ENCODE measurements at regions not wholly inside any gene's neighbourhood (a gene's known extent, or its start where the extent isn't known, plus 50 kb on each side); places are given as distances from the start of the nearest gene placed in this dataset.

DNA sequence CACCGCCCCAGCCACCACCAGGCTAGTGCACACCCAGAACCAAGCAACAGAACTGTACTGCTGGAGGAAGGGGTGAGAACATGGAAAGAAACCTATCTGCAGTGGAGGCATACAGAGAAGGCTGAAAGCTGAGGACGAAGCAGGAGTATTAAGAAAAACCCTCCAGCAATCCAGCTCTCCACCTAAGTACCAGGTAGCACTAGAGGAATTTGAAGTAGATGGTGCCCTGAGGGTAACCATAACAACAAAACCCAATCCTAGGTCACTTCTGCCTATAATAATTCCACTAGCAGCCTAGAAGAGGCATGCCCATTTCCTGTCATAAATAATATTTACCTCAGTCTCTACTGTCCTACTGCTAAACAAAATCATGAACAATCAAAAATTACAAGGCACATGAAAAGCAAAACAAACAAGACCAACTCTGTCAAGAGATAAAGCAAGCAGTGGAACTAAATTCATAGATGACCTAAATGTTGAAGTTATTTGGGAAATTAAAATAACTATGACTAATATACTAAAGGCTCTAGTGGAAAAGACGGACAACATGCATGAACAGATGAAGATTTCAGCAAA lies 51.1 kb downstream of the HYCC1 start:
- DNase-seq = no peak

DNA sequence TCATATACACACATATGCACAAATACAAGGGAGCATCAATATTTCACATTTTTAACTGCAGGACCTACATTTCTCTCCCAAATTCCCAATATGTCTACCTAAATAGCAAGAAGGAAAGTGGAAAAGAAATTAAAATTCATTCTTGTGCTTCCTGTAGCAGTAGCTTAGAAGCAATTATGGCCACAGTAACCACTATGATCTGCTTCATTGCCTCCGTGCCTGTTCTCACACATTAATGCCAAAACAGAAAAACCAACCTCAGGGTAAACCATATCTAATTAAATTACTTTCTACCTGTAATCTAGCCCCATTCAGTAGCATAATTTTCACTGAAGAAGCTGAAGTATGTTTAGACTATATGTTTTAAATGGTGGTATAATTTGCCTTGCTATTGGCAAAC lies 55.2 kb downstream of the HYCC1 start:
- DNase-seq = no peak

DNA sequence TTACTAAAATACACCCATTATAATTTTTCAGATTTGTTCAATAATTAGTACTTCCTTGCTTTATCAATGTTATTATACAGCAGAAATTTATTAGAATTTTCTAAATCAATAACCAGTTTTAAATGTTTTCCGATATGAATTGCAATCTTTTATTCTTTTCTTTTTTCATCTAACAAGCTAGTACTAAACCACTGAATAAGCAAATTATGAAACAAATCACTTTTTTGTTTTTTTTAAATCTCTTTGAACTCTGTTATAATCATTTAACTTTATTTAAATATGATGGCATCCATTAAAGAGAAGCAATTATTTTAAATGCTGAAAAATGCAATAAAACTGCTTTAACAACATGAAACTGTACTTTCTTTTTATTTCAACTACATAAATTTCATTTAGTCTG lies 59.7 kb downstream of the HYCC1 start:
- no peak for DNase-seq

DNA sequence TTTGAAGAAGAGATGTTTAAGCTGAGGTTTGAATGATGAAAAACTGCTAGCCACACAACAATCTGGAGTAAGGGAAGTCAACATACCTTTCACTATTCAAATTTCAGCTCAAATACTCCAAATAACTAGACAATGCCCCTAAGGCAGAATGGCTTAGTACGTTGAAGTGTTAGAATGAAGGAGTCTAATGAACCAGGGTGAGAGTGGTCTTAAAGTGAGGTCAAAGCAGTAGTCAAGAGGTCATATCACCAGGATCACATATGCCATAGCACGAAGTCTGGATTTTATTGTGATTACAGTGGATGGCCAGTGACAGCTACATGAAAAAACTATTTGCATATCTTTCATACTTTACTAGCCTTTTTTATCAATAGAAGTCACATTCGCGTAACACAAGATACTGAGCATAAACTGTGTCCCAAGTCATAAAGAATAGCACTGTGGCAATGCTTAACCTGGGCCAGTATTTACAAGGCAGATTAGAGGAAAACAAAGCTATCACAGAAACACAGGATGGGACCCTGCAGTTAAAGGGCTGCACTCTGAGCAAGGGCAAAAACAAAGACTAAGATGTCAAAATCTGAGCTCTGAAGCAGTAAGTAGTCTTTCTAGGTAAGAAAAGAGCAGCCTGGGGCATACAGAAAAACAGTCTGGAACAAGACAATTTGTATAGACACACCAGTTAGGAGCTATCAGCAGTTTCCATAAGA lies 61.5 kb downstream of the HYCC1 start:
- no peak for DNase-seq

DNA sequence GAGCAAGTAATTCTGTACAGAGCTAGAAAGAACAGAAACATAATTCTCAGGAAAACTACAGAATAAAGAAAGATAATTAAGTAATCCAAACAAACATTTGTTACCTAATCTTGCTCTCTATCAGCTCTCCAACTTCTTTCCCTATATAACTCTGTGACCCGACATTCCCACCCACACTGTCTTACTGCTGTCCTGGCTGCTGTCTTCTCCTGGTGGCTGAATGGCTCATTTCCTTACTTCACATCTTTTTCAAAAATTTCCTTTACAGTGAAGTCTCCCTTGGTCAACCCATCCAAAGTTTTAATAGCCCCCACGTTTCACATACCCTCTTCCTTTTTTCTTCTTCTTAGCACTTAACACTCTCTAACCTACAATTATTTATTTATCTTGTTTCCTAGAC lies 64.0 kb downstream of the HYCC1 start:
- DNase-seq = no peak

DNA sequence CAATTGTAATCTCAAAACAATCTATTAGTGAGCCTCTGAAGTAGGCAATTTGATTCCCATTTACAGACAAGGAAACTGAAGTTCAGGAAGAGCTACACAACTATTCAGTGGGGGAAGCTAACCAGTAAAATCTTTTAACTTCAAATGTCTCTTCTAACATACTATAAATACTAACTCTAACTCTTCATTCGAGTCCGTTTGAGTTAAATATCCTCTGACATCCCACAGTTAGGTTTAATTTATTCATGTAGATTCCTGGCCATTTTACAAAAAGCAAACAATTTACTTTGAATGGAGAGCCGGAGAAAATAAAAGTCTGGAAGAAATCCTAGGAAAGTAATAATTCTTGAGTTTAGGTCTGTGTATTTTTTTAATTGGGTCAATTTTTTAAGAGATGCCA lies 64.7 kb downstream of the HYCC1 start:
- DNase-seq = no peak

DNA sequence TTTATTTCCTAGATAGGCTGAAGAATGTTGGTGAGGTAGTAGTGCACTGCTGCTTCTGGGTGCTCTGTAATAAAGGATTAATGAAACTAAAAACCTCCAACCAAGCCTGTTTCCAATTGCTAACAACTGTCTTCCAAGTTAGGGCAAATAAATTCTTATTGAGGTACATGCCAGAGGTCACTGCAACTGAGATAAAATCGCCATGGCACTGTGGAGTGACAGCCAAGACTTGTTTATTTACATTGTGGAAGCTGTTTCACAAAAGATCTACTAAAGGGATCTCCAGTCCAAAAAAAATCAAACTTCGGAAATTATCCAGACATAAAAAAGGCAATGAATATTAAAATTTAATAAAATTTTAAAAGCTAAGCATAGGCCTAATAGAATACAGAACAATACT lies 65.2 kb downstream of the HYCC1 start:
- DNase-seq = no peak

DNA sequence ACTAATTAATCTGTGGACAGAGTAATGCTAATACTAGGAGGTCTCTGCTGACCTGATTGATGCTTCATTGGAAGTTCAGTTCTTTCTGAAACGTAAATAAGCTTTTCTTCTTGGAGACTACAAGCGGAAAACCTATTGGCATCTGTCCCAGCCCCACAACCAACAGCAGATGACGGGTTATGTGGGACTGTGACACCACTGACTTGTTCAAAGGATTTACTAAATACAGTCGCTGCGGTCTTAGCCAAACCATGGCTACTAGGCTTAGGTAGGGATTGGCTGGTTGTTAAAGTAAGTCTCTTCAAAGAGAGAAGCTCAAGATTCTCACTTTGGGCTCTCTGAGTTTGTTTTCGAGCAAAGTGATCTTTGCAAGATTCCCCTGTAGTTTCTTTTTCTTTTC lies 68.3 kb downstream of the HYCC1 start:
- no peak for DNase-seq

DNA sequence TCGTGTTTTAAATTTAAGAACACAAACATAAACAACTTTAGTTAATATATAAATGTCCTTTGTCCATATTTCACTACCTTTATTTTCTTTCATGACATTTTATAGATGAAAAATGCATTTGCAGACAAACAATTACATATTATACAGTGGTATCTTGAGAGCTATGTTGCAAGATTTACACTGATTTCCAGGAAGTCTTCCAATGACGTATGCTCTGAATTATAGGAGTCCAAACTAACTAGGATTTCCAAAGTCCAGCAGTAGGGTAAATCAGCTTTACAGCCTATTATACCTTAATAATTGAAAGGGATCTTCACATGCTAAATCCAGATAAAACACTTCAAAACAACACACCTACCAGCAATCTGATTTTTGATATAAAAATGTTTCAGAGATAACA lies 69.4 kb downstream of the HYCC1 start:
- DNase-seq = no peak

DNA sequence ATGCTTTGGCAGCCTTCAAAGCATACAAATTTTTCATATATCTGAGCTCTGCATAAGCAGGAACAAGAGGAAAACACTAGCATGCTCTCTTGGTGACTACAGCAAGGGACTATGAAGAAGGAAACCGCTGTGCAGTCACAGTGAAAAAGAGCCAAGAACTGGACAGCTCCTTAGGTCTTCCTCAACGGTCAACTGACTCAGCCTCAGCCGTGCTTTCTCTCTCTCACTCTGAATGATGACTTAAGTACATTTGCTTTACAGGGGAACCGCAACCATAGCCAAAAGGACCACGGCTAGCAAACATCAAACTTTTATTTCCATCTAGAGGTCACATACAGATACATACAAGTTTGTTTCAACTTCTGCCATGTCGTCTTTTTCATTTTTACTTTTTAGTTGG lies 69.9 kb downstream of the HYCC1 start:
- no peak for DNase-seq

DNA sequence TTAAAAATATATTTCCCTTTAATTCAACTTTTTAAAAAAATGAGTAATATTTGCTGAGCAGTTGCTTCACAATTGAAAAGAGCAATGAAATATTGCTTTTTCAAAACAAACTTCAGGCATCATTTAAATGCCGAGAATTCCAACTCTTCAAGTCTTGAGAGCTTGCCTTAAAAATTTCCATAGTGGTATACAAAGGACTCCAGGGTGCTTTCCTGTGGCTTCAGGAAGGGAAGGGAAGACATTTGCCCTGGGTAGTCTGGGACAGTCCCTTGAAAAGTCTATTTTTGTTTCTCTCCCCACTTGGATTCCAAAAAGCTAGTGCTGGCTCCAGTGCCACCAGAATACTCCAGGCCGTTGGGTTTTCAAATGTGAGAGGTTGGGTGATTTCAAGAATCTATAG lies 71.7 kb downstream of the HYCC1 start:
- DNase-seq = no peak

DNA sequence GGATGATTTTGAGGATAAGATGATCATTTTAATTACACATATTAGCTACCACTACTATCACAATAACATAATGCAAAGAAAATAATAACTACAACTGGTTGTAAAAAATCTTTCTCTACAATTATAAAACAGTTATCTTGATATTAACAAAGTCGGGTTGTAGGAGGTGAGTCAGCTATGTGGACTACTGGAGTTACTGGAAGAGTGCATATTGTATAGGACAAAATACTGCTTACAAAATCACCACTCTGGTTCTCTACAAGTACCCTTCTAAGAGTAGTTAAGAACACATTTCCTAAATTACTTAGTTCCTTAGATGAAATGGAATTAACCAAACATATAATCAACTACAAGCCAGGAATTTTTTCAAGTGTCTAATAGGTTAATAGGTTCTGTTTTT lies 74.1 kb downstream of the HYCC1 start:
- DNase-seq = no peak

DNA sequence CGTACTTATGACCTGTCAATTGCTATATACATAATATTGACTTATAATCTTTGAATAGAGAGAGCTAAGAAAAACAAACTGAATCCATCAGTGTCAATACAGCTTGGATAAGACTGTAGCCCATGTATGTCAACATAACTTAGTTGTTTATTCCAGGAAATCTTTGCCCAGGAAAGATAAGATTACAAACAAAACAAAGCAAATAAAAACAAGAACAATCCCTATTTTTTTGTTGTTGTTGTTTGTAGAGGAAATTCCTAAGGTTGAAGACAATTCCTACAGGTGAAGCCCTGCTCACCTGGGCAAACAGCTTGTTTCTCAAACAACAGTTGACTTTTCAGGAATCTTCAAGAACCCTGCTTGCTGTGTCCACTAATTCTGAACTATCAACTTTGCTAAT lies 76.0 kb downstream of the HYCC1 start:
- DNase-seq = no peak

DNA sequence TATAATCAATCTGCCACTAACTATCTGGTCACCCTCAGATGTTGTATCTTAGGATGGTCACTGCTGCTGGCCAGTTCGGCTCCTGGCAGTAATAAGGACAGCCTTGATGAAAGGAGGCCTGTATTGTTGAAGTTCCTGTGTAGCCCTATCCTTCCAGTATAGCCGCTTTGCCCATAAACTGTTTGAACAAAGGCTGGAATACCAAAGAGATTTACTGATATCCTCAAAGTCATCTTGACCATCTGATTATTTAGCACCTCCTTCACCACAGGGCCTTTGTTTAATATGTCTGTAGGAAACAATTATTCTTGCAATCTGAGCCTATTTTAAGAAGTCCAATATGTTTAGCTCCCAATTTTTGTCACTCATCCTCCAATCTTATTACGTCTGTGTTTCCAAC lies 77.7 kb downstream of the HYCC1 start:
- no peak for DNase-seq

DNA sequence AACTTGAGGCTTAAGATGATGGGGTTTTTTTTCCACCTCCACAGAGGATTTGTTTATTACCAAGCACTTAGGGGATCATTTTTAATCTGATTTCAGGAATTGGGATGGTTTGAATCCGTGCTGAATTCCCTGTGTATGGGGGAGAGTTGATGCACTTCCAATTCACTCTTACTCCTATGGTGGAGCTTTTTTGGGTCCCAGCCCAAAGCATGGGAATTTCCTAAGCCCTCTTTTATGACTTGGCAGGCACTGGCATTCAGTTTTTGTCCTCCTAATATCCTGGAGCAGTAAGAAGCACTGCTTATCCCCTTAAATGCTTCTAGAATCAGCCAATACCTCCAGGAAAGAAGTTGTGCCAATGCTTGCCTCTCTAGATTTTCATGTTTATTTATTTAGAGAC lies 78.7 kb downstream of the HYCC1 start:
- no peak for DNase-seq

DNA sequence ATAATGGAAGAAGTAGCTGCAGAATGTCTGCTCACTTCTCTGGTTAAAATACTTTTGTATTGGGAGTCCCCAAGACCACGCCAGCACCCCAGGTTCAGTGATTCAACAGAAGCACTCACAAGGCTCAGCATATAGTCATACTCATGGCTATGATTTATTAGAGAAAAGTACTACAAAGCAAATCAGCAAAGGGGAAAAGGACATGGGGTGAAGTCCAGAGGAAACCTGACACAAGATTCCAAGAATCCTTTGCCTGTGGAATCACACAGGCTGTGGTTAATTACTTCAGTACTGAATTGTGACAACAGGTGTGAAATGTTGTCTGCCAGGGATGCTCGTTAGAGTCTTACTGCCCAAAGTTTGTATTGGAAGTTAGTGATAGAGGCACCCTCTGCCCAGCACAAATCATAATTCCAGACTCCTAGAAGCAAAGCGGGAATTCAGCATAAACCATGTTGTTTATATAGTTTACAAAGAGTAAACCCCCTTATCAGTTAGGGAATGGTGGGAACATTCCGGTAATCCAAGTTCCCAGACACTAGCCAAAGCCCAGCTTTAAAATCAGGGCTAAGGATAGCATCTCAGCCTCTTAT lies 79.4 kb downstream of the HYCC1 start:
- DNase-seq = no peak

DNA sequence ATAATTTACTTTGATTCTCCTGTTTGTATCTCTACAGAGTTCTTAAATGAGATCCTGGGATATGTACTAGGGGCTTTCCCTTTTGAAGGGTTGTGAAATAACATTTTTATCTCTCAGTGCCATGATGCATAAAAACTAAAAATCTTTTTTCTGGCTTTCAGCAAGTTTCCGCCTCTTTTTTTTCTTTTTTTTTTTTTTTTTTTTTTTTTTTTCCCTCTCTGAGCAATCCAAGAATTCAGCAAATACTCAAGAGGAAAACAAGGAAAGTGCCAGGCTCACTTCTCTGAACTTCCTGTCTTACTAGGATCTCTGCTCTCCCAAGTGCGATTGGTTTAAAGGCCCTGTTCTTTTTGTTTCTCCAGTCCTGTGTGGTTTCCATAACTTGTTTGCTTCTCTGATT lies 79.9 kb downstream of the HYCC1 start:
- DNase-seq = no peak

DNA sequence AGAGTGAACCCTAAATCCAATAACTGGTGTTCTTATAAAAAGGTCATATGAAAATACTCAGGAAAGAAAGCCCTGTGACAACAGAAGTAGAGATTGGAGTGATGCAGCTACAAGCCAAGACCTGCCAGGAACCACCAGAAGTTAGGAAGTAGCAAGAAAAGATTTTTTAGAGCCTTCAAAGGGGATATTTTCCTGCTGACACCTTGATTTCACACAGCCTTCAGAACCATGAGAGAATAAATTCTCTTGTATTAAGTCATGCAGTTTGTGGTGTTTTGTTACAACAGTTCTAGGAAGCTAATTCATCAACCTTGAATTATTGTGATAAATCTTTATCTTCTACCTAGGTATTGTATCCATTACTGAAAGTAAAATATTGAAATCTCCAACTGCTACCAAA lies 81.0 kb downstream of the HYCC1 start:
- no peak for DNase-seq

DNA sequence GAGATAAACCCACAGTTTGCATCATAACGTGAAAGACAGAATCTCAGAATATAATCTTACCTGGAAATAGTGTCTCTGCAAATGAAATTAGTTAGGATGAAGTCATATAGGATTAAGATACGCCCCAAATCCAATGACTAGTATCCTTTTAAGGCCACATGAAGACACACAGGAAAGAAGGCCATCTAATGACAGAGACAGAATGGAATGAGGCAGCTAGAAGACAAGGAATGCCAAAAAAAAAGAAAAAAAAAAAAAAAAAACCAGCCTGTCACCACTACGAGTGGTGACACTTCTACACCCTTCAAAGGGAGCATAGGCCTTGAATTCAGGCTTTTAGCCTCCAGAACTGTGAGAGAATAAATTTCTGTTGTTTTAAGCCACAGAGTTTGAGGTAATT lies 82.9 kb downstream of the HYCC1 start:
- DNase-seq = no peak

DNA sequence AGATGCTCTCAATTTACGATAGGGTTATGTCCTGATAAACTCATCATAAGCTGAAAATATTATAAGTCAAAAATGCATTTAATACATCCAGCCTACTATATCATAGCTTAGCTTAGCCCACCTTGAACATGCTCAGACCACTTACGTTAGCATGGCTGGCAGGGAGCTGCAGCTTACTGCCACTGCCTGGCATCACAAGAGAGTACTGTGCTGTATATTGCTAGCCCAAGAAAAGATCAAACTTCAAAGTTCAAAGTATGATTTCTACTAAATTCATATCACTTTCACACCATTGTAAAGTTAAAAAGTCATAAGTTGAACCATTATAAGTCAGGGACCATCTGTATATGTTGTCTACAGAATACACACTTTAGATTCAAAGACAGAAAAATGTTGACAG lies 91.6 kb downstream of the HYCC1 start:
- DNase-seq = no peak

DNA sequence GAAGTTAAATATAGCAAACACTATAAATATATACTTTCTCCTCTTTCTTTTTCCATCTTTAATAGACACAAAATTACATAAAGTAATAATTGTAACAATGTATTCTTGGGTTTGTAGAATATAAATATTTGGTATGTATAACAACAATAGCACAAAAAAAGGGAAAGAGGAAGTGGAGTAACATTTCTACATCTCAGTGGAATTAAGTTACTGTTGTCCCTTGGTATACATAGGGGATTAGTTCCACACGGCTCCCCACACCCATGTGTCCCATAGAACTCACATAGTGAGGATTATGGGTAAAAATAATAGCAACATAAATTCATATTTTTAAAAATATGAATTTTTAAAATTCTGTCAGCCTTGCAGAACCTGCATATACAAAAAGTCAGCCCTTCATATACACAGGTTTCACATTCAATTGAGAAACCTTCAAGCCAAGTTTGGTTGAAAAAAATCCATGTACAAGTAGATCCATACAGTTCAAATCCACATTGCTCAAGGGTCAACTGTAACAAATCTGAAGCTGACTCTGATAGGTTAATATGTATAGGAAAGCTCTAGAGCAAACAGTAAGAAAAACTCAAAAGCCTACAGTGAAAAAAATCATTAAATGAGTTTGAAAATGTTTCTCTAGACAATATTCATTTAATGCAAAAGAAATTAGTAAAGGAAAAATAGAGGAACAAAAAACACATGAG lies 92.4 kb downstream of the HYCC1 start:
- no peak for DNase-seq

DNA sequence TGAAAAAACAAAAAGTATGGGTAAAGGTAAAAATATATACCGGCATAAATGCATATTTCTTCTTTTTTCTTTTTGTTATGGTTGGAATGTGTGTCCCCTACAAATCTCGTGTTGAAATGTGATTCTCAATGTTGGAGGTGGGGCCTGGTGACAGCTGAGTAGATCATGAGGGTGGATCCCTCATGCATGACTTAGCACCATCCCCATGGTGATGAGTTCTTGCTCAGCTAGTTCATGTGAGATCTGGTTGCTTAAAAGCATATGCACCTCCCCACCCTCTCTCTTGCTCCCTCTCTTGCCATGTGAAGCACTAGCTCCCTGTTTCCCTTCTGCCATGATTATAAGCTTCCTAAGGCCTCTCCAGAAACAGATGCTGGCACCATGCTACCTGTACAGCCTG lies 93.3 kb downstream of the HYCC1 start:
- DNase-seq = no peak

DNA sequence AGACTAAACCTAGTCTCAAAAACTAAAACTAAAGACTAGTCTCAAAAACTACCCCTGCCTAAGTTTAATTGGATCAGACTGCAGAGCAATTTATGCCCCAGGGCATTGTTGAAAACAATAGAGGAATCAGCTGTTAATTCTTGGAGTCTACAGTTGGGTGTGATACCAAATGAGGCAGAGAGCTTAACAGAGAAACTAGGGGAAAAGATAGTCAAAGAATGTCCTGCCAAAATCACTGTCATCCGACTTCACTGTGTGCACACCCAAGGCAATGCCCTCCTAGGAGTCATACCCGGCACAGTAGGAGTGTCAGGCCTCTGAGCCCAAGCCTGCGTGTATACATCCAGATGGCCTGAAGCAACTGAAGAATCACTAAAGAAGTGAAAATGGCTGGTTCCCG lies 90.5 kb upstream of the TOMM7 start:
- DNase-seq = no peak

DNA sequence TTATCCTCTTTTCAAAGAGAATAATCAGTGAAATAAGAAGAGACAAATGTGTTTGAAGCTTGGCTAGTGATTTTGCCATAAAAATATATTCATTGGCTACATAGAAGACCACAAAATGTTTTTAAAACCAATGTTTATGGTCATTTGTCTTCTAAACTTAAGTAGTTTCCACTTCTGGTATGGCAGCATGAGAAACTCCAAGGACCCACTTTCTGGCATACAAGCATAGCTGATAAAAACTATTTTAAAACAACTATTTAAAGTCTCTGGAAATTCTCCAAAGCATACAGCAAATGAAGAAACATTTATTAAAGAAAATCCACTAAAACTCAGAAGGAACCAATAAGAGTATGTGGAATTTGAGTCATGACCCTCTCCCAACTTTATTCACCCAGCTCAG lies 89.2 kb upstream of the TOMM7 start:
- no peak for DNase-seq
